SK-N-SH (cell line): ENCODE measurements at regions not wholly inside any gene's neighbourhood (a gene's known extent, or its start where the extent isn't known, plus 50 kb on each side); places are given as distances from the start of the nearest gene placed in this dataset.

Source experiments
- CTCF ChIA-PET: fragments of 300-600, 350-600 bp; formaldehyde crosslinking; extraction: SDS; loops from one replicate; lab custom pipeline; 2021; lab: Yijun Ruan, JAX
- POLR2A ChIA-PET: fragments of 350-600 bp; sonication (Branson Sonifier 250); formaldehyde crosslinking; extraction: SDS; loops from one replicate; lab custom pipeline; 2020; ENCODE audit warnings: antibody characterized with exemption, inconsistent platforms; lab: Yijun Ruan, JAX
- DNase-seq: peaks from one replicate; pipeline ENCODE4 v3.0.0; 2012
- H2AFZ ChIP-seq: fragments of 200-600 bp; sonication (generic); 2 replicates; pipeline ENCODE4 v1.8.1; 2016; ENCODE audit warnings: antibody characterized with exemption, mild to moderate bottlenecking, low read depth
- H3F3A ChIP-seq: fragments of 200-600 bp; sonication (generic); replicated peaks from 2 replicates; pipeline ENCODE3; 2016; ENCODE audit warnings: antibody characterized with exemption, mild to moderate bottlenecking; ENCODE audit not compliant: insufficient read depth
- H3K27ac ChIP-seq, 2 experiments: fragments of 200-500 bp in 1 of 2; fragments of 200-600 bp in 1 of 2; sonication (Bioruptor generic) in 1 of 2; sonication (generic), shearing (Covaris generic) in 1 of 2; 2 replicates each; pipeline versions ENCODE4 v1.5.1 to v1.6.1; 2014 to 2016; ENCODE audit warnings: low read depth in 2 of 2, inconsistent platforms in 1 of 2, low read length in 1 of 2, mild to moderate bottlenecking in 1 of 2, mixed read lengths in 1 of 2
- H3K27me3 ChIP-seq: fragments of 200-600 bp; sonication (generic), shearing (Covaris generic); 2 replicates; pipeline ENCODE4 v1.6.1; 2016; ENCODE audit warnings: mixed run types; ENCODE audit not compliant: insufficient read depth
- H3K36me3 ChIP-seq, 2 experiments: fragments of 200-500 bp in 1 of 2; fragments of 200-600 bp in 1 of 2; sonication (Bioruptor generic) in 1 of 2; sonication (generic) in 1 of 2; replicated peaks in 1 of 2; 2 replicates each; pipeline versions ENCODE3 to v1.5.1; 2014 to 2016; ENCODE audit warnings: low read length in 1 of 2, mild to moderate bottlenecking in 1 of 2; ENCODE audit not compliant: insufficient read depth in 2 of 2, control insufficient read depth in 1 of 2
- H3K4me1 ChIP-seq, 2 experiments: fragments of 200-500 bp in 1 of 2; fragments of 200-600 bp in 1 of 2; sonication (Bioruptor generic) in 1 of 2; sonication (generic), shearing (Covaris generic) in 1 of 2; 2 replicates each; pipeline versions ENCODE4 v1.5.1 to v1.6.1; 2014 to 2016; ENCODE audit warnings: low read depth in 1 of 2, low read length in 1 of 2, mixed run types in 1 of 2; ENCODE audit not compliant: insufficient read depth in 2 of 2, control insufficient read depth in 1 of 2
- H3K4me2 ChIP-seq: fragments of 200-600 bp; sonication (generic), shearing (Covaris generic); 2 replicates; pipeline ENCODE4 v1.6.1; 2017; ENCODE audit warnings: mixed run types
- H3K4me3 ChIP-seq, 2 experiments: fragments of 200-500 bp in 1 of 2; fragments of 200-600 bp in 1 of 2; sonication (Bioruptor generic) in 1 of 2; sonication (generic), shearing (Covaris generic) in 1 of 2; 2 replicates each; pipeline versions ENCODE4 v1.5.1 to v1.8.1; 2014 to 2016; ENCODE audit warnings: low read depth in 2 of 2, inconsistent platforms in 1 of 2, low read length in 1 of 2, mild to moderate bottlenecking in 1 of 2, mixed read lengths in 1 of 2, moderate library complexity in 1 of 2
- H3K79me2 ChIP-seq: fragments of 200-600 bp; sonication (generic); 2 replicates; pipeline ENCODE4 v1.8.1; 2017; ENCODE audit warnings: mild to moderate bottlenecking; ENCODE audit not compliant: insufficient read depth
- H3K9ac ChIP-seq: fragments of 200-600 bp; sonication (generic); 2 replicates; pipeline ENCODE4 v1.6.1; 2017; ENCODE audit warnings: mixed run types
- H3K9me2 ChIP-seq: fragments of 200-600 bp; sonication (generic); 2 replicates; pipeline ENCODE4 v1.6.1; 2017; ENCODE audit warnings: mixed run types
- H3K9me3 ChIP-seq: fragments of 200-600 bp; sonication (generic); 2 replicates; pipeline ENCODE4 v1.6.1; 2017; ENCODE audit warnings: mixed run types, mild to moderate bottlenecking, moderate library complexity
- H4K20me1 ChIP-seq: fragments of 200-600 bp; sonication (generic); 2 replicates; pipeline ENCODE4 v1.6.1; 2017; ENCODE audit warnings: mild to moderate bottlenecking, mixed run types; ENCODE audit not compliant: insufficient read depth
- FOSL2 ChIP-seq: IDR thresholded peaks from 2 replicates; pipeline ENCODE4 v1.4.0; 2012; ENCODE audit warnings: low read depth, mild to moderate bottlenecking, moderate library complexity, borderline replicate concordance
- FOXJ3 ChIP-seq: sonication (generic); formaldehyde crosslinking; IDR thresholded peaks from 2 replicates; pipeline ENCODE4 v1.5.1; 2020; ENCODE audit warnings: mild to moderate bottlenecking, missing genetic modification reagents
- GABPA ChIP-seq: IDR thresholded peaks from 2 replicates; pipeline ENCODE4 v1.4.0; 2012; ENCODE audit warnings: low read depth, mild to moderate bottlenecking
- GATA2 ChIP-seq: sonication (generic); formaldehyde crosslinking; IDR thresholded peaks from 2 replicates; pipeline ENCODE4 v1.5.0; 2020; ENCODE audit warnings: mild to moderate bottlenecking, missing genetic modification reagents
- MEF2A ChIP-seq: IDR thresholded peaks from 2 replicates; pipeline ENCODE4 v1.4.0; 2012; ENCODE audit warnings: low read depth, borderline replicate concordance
- MXI1 ChIP-seq: IDR thresholded peaks from 2 replicates; pipeline ENCODE4 v1.6.1; 2012; ENCODE audit warnings: mild to moderate bottlenecking, low read depth, low read length, improper control_type of control experiment
- NFIC ChIP-seq: IDR thresholded peaks from 2 replicates; pipeline ENCODE4 v1.4.0; 2012; ENCODE audit warnings: borderline replicate concordance
- NRF1 ChIP-seq: IDR thresholded peaks from 2 replicates; pipeline ENCODE4 v1.6.1; 2012; ENCODE audit warnings: low read depth, mild to moderate bottlenecking, low read length
- POLR2AphosphoS5 ChIP-seq: IDR thresholded peaks from 2 replicates; pipeline ENCODE4 v1.6.1; 2012; ENCODE audit warnings: low read depth, low read length
- RXRA ChIP-seq: IDR thresholded peaks from 2 replicates; pipeline ENCODE4 v1.4.0; 2012; ENCODE audit warnings: low read depth, mild to moderate bottlenecking, borderline replicate concordance
- SMC3 ChIP-seq: IDR thresholded peaks from 2 replicates; pipeline ENCODE4 v1.6.1; 2012; ENCODE audit warnings: low read depth, low read length, improper control_type of control experiment
- TCF12 ChIP-seq: IDR thresholded peaks from 2 replicates; pipeline ENCODE4 v1.4.0; 2012
- YY1 ChIP-seq: IDR thresholded peaks from 2 replicates; pipeline ENCODE4 v1.4.0; 2012; ENCODE audit warnings: low read depth, mild to moderate bottlenecking
- WGBS: methylation state at CpG from one replicate; pipeline ENCODE4 v1.1.6; 2017; ENCODE audit warnings: low lambda C conversion rate; 5-methylcytosine and 5-hydroxymethylcytosine counted together
- TF ChIP-seq, protein P1 (sequence below): fragments of 150-350 bp; IDR thresholded peaks from 2 replicates; pipeline ENCODE4 v1.6.1; 2016; ENCODE audit warnings: mild to moderate bottlenecking, low read depth, low read length
- TF ChIP-seq, protein P2 (sequence below): IDR thresholded peaks from 2 replicates; pipeline ENCODE4 v1.6.1; 2012; ENCODE audit warnings: mild to moderate bottlenecking, low read depth, low read length, moderate library complexity

DNA sequence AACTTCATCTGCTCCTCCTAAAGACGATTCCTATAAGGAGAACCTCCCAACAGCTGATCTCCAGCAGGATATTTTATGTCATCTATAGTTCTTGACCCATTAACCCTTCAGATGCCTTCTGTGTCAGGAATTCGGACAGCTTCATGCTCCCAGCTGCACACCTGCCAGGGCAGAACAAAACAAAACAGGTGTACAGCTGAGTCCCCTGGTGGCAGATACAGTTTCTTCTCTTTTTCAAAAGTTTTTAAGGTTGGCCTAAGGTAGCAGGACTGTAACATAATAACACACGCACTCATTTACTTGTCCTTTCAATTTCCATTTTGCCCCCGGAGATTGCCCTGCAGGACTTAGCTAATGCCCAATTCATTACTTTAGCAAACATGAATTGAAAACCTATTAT lies 218.3 kb downstream of the S1PR1 start:
- H3K9me2 ChIP-seq: no peaks in the 10 kb centered on the region
- no peaks in the 10 kb centered on the region for H3K27me3 ChIP-seq
- ChIA-PET POLR2A (no interaction called here), CTCF (interaction anchor here (1.0 to 1.6 kb wide), 3 partner anchors 11 to 145 kb away, joined by 3 read pairs; no protein-coding TSS in a partner anchor)
- DNase-seq: no peak
- H3K36me3 ChIP-seq: no peaks in the 10 kb centered on the region
- 51% methylated on average over 4 of the region's 4 CpGs for WGBS
- H2AFZ ChIP-seq: no peak overlapping the region
- H3K4me2 ChIP-seq: no peak overlapping the region
- H4K20me1 ChIP-seq: no peaks in the 10 kb centered on the region
- no peaks in the 10 kb centered on the region for H3K4me1 ChIP-seq
- no peak overlapping the region for H3K9ac ChIP-seq
- no peaks in the 10 kb centered on the region for H3F3A ChIP-seq
- no peaks in the 10 kb centered on the region for H3K9me3 ChIP-seq
- H3K79me2 ChIP-seq: no peaks in the 10 kb centered on the region
- H3K4me3 ChIP-seq: no peak overlapping the region
- H3K27ac ChIP-seq: no peak overlapping the region
- no peak for TF ChIP-seq RXRA
- TF ChIP-seq FOSL2: no peak
- TF ChIP-seq, protein P1, sequence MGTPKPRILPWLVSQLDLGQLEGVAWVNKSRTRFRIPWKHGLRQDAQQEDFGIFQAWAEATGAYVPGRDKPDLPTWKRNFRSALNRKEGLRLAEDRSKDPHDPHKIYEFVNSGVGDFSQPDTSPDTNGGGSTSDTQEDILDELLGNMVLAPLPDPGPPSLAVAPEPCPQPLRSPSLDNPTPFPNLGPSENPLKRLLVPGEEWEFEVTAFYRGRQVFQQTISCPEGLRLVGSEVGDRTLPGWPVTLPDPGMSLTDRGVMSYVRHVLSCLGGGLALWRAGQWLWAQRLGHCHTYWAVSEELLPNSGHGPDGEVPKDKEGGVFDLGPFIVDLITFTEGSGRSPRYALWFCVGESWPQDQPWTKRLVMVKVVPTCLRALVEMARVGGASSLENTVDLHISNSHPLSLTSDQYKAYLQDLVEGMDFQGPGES: no peak
- no peak for TF ChIP-seq FOXJ3
- TF ChIP-seq, protein P2, sequence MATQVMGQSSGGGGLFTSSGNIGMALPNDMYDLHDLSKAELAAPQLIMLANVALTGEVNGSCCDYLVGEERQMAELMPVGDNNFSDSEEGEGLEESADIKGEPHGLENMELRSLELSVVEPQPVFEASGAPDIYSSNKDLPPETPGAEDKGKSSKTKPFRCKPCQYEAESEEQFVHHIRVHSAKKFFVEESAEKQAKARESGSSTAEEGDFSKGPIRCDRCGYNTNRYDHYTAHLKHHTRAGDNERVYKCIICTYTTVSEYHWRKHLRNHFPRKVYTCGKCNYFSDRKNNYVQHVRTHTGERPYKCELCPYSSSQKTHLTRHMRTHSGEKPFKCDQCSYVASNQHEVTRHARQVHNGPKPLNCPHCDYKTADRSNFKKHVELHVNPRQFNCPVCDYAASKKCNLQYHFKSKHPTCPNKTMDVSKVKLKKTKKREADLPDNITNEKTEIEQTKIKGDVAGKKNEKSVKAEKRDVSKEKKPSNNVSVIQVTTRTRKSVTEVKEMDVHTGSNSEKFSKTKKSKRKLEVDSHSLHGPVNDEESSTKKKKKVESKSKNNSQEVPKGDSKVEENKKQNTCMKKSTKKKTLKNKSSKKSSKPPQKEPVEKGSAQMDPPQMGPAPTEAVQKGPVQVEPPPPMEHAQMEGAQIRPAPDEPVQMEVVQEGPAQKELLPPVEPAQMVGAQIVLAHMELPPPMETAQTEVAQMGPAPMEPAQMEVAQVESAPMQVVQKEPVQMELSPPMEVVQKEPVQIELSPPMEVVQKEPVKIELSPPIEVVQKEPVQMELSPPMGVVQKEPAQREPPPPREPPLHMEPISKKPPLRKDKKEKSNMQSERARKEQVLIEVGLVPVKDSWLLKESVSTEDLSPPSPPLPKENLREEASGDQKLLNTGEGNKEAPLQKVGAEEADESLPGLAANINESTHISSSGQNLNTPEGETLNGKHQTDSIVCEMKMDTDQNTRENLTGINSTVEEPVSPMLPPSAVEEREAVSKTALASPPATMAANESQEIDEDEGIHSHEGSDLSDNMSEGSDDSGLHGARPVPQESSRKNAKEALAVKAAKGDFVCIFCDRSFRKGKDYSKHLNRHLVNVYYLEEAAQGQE: no peak
- no peak for TF ChIP-seq NFIC
- TF ChIP-seq NRF1: no peak

DNA sequence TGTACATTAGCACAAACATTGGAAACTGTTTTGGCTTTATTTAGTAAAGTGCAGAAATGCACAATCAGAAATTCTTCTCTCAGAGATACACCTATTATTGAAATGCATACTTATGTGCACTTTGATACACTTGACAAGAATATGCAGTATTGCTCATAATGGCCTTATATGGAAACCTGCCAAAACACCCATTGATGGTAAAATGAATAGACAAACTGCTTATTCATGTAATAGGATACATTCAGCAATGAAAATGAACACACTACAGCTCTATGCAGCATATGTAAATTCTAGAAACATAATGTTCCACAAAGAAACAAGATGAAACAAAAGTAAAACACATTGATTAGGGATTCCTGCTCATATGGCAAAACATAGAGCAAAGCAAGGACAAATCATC lies 223.9 kb downstream of the S1PR1 start:
- H3K9ac ChIP-seq: no peak overlapping the region
- TF ChIP-seq NRF1: no peak
- TF ChIP-seq NFIC: no peak
- TF ChIP-seq GATA2 (CRISPR knock-in tag): no peak
- TF ChIP-seq YY1: no peak
- TF ChIP-seq MXI1: no peak
- TF ChIP-seq TCF12: no peak
- no peak for TF ChIP-seq SMC3
- TF ChIP-seq MEF2A: no peak
- TF ChIP-seq, protein P1: no peak
- TF ChIP-seq GABPA: no peak
- TF ChIP-seq POLR2AphosphoS5: no peak
- TF ChIP-seq, all 33 proteins: peak for 0
- Histone ChIP-seq H3K79me2 (no peaks in the 10 kb centered on the region), H3K4me3 (no peak overlapping the region), H3K9me3 (no peaks in the 10 kb centered on the region), H2AFZ (no peak overlapping the region), H3K27ac (no peak overlapping the region; a peak in 1 of 4 replicates), H3K9me2 (no peaks in the 10 kb centered on the region), H3K4me2 (no peak overlapping the region), H4K20me1 (no peaks in the 10 kb centered on the region), H3F3A (no peaks in the 10 kb centered on the region), H3K36me3 (no peaks in the 10 kb centered on the region), H3K27me3 (no peaks in the 10 kb centered on the region), H3K4me1 (no peaks in the 10 kb centered on the region)
- ChIA-PET POLR2A (no interaction called here), CTCF (interaction anchor here (0.6 kb wide), 1 partner anchor 14 kb away, joined by 3 read pairs; no protein-coding TSS in a partner anchor)
- no peak for DNase-seq
